ENCODE measurements at regions not wholly inside any gene's neighbourhood (a gene's known extent, or its start where the extent isn't known, plus 50 kb on each side); places are given as distances from the start of the nearest gene placed in this dataset.

DNA sequence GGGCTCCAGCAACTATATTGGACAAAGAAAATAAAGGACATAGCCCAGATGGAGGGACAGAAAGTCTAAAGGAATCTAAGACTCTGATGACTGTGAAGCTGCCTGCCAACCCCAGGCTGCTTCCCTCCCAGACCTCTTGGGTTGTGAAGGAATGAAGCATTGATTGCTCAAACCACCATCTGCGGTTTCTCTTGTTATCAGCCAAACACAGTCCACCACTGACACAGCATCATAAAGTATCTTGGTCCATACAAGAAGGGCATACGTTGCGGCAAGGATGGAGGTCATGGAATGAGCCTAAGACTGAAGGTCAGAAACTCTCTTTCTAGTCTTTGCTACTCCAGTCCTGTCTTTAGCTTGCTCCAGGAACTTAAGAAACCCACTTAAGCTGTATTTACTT is 58.5 kb upstream of the PLXNC1 start:
- TF ChIP-seq, protein P1, sequence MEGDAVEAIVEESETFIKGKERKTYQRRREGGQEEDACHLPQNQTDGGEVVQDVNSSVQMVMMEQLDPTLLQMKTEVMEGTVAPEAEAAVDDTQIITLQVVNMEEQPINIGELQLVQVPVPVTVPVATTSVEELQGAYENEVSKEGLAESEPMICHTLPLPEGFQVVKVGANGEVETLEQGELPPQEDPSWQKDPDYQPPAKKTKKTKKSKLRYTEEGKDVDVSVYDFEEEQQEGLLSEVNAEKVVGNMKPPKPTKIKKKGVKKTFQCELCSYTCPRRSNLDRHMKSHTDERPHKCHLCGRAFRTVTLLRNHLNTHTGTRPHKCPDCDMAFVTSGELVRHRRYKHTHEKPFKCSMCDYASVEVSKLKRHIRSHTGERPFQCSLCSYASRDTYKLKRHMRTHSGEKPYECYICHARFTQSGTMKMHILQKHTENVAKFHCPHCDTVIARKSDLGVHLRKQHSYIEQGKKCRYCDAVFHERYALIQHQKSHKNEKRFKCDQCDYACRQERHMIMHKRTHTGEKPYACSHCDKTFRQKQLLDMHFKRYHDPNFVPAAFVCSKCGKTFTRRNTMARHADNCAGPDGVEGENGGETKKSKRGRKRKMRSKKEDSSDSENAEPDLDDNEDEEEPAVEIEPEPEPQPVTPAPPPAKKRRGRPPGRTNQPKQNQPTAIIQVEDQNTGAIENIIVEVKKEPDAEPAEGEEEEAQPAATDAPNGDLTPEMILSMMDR (IDR thresholded peaks at IDR 0.05), result no peak
- Histone ChIP-seq H3K27me3 (ENCODE audit: insufficient read depth in 3 of 3, low read length in 2 of 3) (no peaks in the 10 kb centered on the region), H3K4me1 (no peaks in the 10 kb centered on the region), H3K36me3 (ENCODE audit: insufficient read depth in 1 of 2, low read depth in 1 of 2) (no peaks in the 10 kb centered on the region), H3K9me3 (no peaks in the 10 kb centered on the region), H3K27ac (no peak overlapping the region), H3K4me3 (no peak overlapping the region)
- 75 to 88% (median 84%) methylated on average over 3 of the region's 3 CpGs for WGBS, 3 donors
- DNase-seq, result no peak
- ATAC-seq, result no peak
- intact Hi-C loops (cut with DNase I), result no loop called here

DNA sequence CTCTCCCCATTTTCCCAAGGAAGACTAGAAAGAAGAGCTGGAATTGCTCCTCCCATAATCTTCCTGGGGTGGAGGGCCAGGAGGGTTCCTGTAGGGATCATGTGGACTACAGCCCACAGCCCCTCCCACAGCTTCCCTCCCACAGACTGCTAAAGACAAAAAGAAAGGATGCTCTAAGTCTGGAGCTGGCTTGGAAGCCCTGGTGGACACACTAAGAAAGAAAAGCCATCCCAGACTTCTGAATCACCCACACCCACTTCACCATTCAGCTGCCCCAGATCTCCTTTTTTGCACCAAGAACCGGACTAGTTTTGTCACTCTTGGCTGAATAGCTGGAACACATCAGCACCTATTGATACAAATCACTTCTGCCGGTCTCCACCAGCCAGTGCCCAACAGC is 56.8 kb upstream of the PLXNC1 start:
- TF ChIP-seq, protein P1 (IDR thresholded peaks at IDR 0.05), result no peak
- Histone ChIP-seq H3K27me3 (ENCODE audit: insufficient read depth in 3 of 3, low read length in 2 of 3) (no peaks in the 10 kb centered on the region), H3K36me3 (ENCODE audit: insufficient read depth in 1 of 2, low read depth in 1 of 2) (no peaks in the 10 kb centered on the region), H3K4me3 (no peak overlapping the region), H3K27ac (no peak overlapping the region), H3K4me1 (no peaks in the 10 kb centered on the region), H3K9me3 (no peaks in the 10 kb centered on the region)
- WGBS, 3 donors, result 37 to 52% (median 45%) methylated on average over 2 of the region's 2 CpGs
- intact Hi-C loops (cut with DNase I), result no loop called here
- no peak for DNase-seq
- no peak for ATAC-seq

DNA sequence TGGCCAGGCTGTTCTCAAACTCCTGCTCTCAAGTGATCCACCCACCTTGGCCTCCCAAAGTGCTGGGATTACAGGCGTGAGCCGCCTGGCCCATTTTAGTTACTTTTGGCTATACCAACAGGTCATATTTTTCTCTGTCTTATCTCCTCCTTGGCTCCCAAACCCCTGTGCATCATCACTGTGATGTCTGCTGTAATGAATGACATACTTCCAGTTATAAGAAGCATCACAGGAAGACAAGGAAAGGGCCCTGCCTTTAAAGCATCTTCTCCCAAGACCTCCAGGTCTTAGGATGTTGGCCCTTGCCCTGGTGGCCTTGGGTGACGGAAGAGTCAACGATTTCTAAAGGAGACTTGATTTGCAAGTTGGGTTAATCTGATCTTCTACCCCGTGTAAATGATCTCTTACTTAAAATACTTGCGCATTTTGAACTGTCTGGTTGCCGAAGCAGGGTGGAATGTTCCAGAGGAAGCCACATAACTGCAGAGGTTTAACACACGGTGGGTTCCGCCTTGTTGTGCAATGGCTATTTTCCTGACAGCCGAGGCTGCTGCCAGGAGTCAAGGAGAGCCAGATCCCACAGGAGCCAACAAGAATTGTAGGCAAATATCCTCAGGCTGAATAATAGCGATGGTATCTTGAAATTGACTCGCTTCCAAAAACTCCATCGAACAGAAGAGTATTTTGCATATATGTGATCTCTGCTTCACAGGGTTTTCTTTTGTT is 55.7 kb upstream of the PLXNC1 start:
- 56 to 64% (median 57%) methylated on average over 13 of the region's 13 CpGs for WGBS, 3 donors
- intact Hi-C loops (cut with DNase I), result no loop called here

DNA sequence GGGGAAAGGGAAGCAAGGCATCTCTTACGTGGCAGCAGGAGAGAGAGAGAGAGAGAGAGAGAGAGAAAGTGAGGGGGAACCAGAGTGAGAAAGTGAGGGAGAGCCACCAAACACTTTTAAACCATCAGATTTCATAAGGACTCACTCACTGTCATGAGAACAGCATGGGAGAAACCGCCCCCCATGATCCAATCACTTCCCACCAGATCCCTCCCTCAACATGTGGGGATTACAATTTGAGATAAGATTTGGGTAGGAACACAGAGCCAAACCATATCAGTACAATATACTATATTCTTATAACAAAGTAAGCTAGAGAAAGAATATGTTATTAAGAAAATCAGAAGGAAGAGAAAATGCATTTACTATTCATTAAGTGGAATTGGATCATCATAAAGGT is 53.7 kb upstream of the PLXNC1 start:
- Histone ChIP-seq H3K27ac (no peak overlapping the region), H3K4me1 (no peaks in the 10 kb centered on the region), H3K27me3 (ENCODE audit: insufficient read depth in 3 of 3, low read length in 2 of 3) (no peaks in the 10 kb centered on the region), H3K36me3 (ENCODE audit: insufficient read depth in 1 of 2, low read depth in 1 of 2) (no peaks in the 10 kb centered on the region), H3K9me3 (no peaks in the 10 kb centered on the region), H3K4me3 (no peak overlapping the region)
- TF ChIP-seq, protein P1 (IDR thresholded peaks at IDR 0.05), result no peak
- intact Hi-C loops (cut with DNase I), result no loop called here
- DNase-seq (no peak), ATAC-seq (no peak)
- 94 to 97% (median 96%) methylated on average over 2 of the region's 2 CpGs for WGBS, 3 donors

More for the DNA sequence above, 55.7 kb upstream of the PLXNC1 start:
- ATAC-seq (peak in 3 of 4 donors; percentile 12 to 53 (median 50)), DNase-seq (peak; percentile 57 to 62)
- TF ChIP-seq, protein P1 (IDR thresholded peaks at IDR 0.05), result no peak
- Histone ChIP-seq H3K9me3 (no peaks in the 10 kb centered on the region), H3K36me3 (ENCODE audit: insufficient read depth in 1 of 2, low read depth in 1 of 2) (no peaks in the 10 kb centered on the region), H3K27me3 (ENCODE audit: insufficient read depth in 3 of 3, low read length in 2 of 3) (no peaks in the 10 kb centered on the region), H3K4me3 (no peak overlapping the region), H3K27ac (no peak overlapping the region), H3K4me1 (no peaks in the 10 kb centered on the region)

DNA sequence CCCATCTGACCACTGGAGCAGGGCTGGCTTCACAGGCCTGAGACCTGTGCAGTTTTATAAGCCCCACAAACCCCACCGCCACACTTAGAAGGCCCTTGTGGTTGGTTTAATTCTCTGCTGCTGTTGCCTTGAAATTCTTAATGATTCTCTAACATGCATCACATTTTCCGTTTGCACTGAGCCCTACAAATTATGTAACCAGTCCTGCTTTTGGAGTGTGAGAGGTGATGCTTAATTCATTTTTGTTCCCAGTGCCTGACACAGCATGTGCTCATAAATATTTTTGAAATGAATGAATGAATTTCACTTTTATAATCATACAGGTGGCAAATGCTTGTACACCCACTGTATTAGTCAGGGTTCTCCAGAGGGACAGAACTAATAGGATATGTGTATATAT is 52.8 kb upstream of the PLXNC1 start:
- Histone ChIP-seq H3K36me3 (ENCODE audit: insufficient read depth in 1 of 2, low read depth in 1 of 2) (no peaks in the 10 kb centered on the region), H3K4me3 (no peak overlapping the region), H3K27ac (no peak overlapping the region), H3K27me3 (ENCODE audit: insufficient read depth in 3 of 3, low read length in 2 of 3) (no peaks in the 10 kb centered on the region), H3K4me1 (no peaks in the 10 kb centered on the region), H3K9me3 (no peaks in the 10 kb centered on the region)
- WGBS, 3 donors, result 67 to 80% (median 69%) methylated on average over 2 of the region's 2 CpGs
- ATAC-seq (no peak), DNase-seq (no peak)
- intact Hi-C loops (cut with DNase I), result no loop called here
- TF ChIP-seq, protein P1 (IDR thresholded peaks at IDR 0.05), result no peak
